ENCODE measurements at regions not wholly inside any gene's neighbourhood (a gene's known extent, or its start where the extent isn't known, plus 50 kb on each side); places are given as distances from the start of the nearest gene placed in this dataset.

DNA sequence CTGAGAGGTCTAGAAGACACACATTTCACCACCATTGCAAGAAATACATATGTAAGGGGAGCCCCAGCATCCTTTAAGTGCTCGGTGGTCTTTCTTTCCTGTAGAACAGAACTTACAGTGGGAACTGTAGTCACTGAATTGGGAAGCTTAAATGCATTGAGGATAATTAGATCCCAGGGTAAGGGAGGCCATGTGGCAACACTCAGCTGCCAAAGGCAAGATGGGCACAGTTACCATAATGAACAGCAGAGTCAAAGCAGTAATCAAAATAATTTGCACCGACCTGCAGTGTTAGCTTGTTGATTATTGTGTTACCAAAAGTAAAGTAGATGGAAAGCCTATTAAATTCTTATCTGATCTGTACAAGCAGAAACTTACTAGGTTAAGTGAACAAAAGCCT lies 291.2 kb upstream of the PCDH20 start:
- Histone ChIP-seq H3K4me1 (ENCODE audit: insufficient read depth, low read length) (no peaks in the 10 kb centered on the region), H2BK5ac (ENCODE audit: insufficient read length, low read length) (no peak overlapping the region), H4K8ac (replicated peaks; ENCODE audit: insufficient read length, low read depth, low read length) (no peak overlapping the region), H2BK20ac (ENCODE audit: low read depth, low read length, poor library complexity, severe bottlenecking) (no peak overlapping the region), H3K9me3 (ENCODE audit: control insufficient read depth, low read depth, low read length) (no peaks in the 10 kb centered on the region), H3K79me1 (ENCODE audit: insufficient read depth, low read depth, low read length, poor library complexity, severe bottlenecking) (no peaks in the 10 kb centered on the region), H2BK15ac (ENCODE audit: low read depth, low read length) (no peak overlapping the region), H3K9ac (ENCODE audit: extremely low read depth, insufficient read length, low read length) (no peak overlapping the region), H3K56ac (ENCODE audit: insufficient read length, low read depth, low read length) (no peak overlapping the region), H3T11ph (ENCODE audit: low read length) (no peak overlapping the region), H4K5ac (ENCODE audit: insufficient read length, low read depth, low read length) (no peak overlapping the region), H3K27ac (ENCODE audit: insufficient read length, low read depth, low read length) (no peak overlapping the region), H4K20me1 (ENCODE audit: control insufficient read depth, insufficient read depth, insufficient read length) (no peaks in the 10 kb centered on the region), H2AK5ac (ENCODE audit: insufficient read length, low read length) (no peak overlapping the region), H3K79me2 (ENCODE audit: insufficient read depth, low read length) (no peaks in the 10 kb centered on the region), H2BK12ac (ENCODE audit: insufficient read length, low read depth, low read length) (no peak overlapping the region), H4K91ac (ENCODE audit: insufficient read length, low read depth, low read length) (no peak overlapping the region), H3K27me3 (ENCODE audit: insufficient read depth, low read length) (no peaks in the 10 kb centered on the region), H3K14ac (ENCODE audit: insufficient read depth, low read length) (no peak overlapping the region), H3K23me2 (ENCODE audit: insufficient read length, low read depth, low read length, poor library complexity, severe bottlenecking) (no peaks in the 10 kb centered on the region), H3K4me2 (ENCODE audit: insufficient read depth, insufficient read length, low read length) (no peak overlapping the region), H2BK120ac (ENCODE audit: low read depth, low read length, poor library complexity, severe bottlenecking) (no peak overlapping the region), H3K18ac (ENCODE audit: insufficient read length, low read depth, low read length) (no peak overlapping the region), H3K23ac (ENCODE audit: insufficient read length, low read depth, low read length) (no peak overlapping the region), H3K4ac (ENCODE audit: low read depth, low read length) (no peak overlapping the region), H2AFZ (ENCODE audit: low read length) (no peak overlapping the region)
- H3K4me1 Mint-ChIP-seq: no peaks in the 10 kb centered on the region
- DNase-seq: no peak
- no peak overlapping the region; a peak in 1 of 7 replicates for H3K27ac Mint-ChIP-seq
- no peak overlapping the region for H3K4me3 Mint-ChIP-seq
- peaks cover 18 to 21% of the 10 kb centered on the region in 2 experiments for H3K9me3 Mint-ChIP-seq
- WGBS (ENCODE audit: extremely low coverage, insufficient read length, low lambda C conversion rate): no CpG with 5 or more reads among the region's 2 CpGs
- peaks cover 11 to 21% (median 19%) of the 10 kb centered on the region in 3 experiments for H3K36me3 Mint-ChIP-seq (ENCODE audit: insufficient read depth in 1 of 3, low read depth in 3 of 3)
- TF ChIP-seq, protein P1, sequence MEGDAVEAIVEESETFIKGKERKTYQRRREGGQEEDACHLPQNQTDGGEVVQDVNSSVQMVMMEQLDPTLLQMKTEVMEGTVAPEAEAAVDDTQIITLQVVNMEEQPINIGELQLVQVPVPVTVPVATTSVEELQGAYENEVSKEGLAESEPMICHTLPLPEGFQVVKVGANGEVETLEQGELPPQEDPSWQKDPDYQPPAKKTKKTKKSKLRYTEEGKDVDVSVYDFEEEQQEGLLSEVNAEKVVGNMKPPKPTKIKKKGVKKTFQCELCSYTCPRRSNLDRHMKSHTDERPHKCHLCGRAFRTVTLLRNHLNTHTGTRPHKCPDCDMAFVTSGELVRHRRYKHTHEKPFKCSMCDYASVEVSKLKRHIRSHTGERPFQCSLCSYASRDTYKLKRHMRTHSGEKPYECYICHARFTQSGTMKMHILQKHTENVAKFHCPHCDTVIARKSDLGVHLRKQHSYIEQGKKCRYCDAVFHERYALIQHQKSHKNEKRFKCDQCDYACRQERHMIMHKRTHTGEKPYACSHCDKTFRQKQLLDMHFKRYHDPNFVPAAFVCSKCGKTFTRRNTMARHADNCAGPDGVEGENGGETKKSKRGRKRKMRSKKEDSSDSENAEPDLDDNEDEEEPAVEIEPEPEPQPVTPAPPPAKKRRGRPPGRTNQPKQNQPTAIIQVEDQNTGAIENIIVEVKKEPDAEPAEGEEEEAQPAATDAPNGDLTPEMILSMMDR (conservative IDR thresholded peaks at IDR 0.05): no peak
- no peaks in the 10 kb centered on the region for H3K27me3 Mint-ChIP-seq (ENCODE audit: low read depth)
